ENCODE measurements at regions not wholly inside any gene's neighbourhood (a gene's known extent, or its start where the extent isn't known, plus 50 kb on each side); places are given as distances from the start of the nearest gene placed in this dataset.
"Not testable (repeated sequence)": the region's sequence is repeated elsewhere in the genome, so short reads cannot be mapped to it uniquely, and the experiment has no call there.

GRCh38 chr4:179048839-179049453 lies 1606.7 kb upstream of the AGA start:
- DNase-seq = no peak

- DNase-seq = no peak
Observed at GRCh38 chr4:179051206-179051605, 1609.0 kb upstream of the AGA start.

DNA sequence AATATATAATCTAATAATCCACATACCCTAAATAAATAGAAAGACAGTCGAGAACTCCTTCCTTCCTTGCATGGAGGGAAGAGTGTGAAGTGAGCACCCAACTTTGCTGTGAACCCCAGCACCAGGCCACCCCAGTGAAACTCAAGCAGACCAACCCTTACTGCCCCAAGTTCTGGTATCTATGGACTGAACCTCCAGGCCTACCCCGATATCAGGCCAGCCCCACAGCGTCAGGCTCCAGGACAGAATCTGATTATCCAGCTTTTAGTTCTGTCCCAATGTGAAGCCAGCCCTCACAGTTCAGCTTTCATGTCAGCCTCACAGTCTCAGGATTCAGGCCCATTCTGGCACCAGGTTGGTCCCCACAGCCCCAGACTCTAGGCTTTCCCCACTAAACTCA lies 1617.2 kb upstream of the AGA start:
- no peak for DNase-seq

DNA sequence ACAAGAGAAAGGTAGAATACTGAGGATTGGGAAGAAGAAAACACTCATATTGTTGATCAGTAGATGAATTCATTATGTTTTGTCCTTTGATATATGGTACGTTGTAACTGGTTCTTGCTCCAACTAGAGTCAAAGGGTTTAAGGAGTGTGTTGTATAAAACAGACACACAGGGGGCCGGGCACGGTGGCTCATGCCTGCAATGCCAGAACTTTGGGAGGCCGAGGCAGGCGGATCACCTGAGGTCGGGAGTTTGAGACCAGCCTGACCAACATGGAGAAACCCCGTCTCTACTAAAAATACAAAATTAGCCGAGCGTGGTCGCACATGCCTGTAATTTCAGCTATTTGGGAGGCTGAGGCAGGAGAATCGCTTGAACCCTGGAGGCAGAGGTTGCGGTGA lies 1624.0 kb upstream of the AGA start:
- DNase-seq = not testable (repeated sequence)

- no peak for DNase-seq
Observed at GRCh38 chr4:179071131-179071530, 1628.9 kb upstream of the AGA start.

DNA sequence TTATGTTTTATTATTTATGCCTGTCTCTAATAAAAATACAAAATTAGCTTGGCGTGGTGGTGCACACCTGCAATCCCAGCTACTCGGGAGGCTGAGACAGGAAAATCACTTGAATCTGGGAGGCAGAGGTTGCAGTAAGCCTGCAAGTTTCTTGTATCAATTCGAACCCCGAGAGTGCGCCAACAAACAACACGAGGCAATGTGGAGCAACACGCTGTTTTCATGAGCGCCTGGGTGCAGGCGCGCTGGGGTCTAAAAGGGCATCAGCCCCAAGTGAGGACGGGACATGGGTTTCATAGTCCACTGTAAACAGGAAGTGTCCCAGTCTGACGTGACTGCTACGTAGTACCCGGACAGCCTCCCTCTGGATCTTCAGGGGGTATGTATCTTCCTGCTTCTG lies 1634.6 kb upstream of the AGA start:
- DNase-seq = no peak

GRCh38 chr4:179095585-179096221 lies 1653.5 kb upstream of the AGA start:
- DNase-seq = no peak

- DNase-seq = no peak
Observed at GRCh38 chr4:179097741-179098140, 1655.5 kb upstream of the AGA start.

DNA sequence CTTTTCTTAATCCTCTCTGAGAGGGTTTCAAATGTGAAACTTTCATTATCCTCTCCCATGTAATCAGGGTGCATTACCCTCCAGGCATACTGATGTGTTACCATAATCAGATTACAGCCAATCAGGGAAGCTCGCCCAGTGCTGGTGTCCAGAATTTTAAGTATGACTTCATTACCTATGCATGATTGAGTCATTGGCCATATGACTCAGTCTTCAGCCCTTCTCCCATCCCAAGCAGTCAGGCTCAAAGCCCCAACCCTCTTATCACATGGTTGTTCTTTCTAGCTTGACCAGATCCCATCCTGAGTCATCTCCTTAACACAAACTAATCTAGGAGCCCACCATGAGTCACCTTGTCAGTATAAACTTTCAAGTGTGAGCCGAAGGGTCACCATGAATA lies 1668.1 kb upstream of the AGA start:
- DNase-seq = no peak

DNA sequence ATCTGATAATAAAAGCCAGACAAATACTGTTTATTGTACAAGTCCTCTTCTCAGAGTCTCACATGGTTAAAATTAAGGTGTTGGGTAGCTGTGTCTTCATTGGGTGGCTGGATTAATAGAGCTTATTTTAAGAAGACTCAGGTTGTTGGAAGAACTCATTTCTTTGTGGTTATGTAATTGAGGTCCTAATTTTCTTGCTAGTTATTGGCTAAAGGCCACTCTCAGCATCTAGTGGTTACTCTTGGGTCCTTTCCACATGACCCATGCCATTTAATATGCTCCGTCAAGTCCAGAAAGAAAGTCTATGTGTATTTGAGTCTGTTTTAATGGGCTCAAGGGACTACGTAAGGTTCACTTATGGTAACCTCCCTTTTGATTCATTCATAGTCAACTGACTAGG lies 1668.6 kb upstream of the AGA start:
- no peak for DNase-seq

- no peak for DNase-seq
Observed at GRCh38 chr4:179112441-179113170, 1670.4 kb upstream of the AGA start.

- DNase-seq = no peak
Observed at GRCh38 chr4:179114615-179115014, 1672.4 kb upstream of the AGA start.

GRCh38 chr4:179116011-179116410 lies 1673.8 kb upstream of the AGA start:
- DNase-seq = no peak

DNA sequence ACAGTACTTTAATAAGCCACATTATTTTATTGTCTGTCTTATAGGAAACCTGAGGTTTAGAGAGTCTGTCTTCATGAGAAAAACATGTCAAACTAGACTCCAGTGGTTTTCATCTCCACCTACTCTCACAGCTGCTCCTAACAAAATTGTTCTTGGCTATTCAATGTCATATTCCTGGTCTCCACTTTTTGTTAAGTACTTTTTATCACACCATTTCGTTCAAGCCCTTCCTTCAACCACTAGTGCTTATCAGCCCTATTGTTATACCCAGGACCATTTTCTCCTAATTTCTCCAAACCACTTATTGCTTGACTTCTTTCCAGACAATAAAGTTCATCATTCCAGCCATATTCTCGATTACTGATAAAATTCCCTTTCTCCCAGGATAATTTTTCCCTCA lies 1674.3 kb upstream of the AGA start:
- no peak for DNase-seq

DNA sequence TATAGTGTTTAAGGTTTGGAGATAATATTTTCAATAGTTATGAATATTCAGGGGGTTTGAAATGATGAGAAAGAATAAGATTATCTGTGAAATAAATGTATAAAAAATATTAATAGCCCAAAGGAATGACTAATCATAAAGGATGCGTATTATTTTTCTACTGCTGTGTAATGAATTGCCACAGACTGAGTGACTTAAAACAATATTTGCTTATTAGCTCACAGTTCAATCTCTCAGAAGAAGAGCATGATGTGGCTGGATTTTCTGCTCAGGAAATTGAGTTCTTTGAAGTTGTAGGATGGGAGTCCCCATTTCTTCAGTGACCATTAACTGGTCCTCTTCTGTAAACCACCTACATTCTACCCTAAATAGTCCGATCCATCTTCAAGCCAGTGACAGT lies 1680.8 kb upstream of the AGA start:
- DNase-seq = no peak

DNA sequence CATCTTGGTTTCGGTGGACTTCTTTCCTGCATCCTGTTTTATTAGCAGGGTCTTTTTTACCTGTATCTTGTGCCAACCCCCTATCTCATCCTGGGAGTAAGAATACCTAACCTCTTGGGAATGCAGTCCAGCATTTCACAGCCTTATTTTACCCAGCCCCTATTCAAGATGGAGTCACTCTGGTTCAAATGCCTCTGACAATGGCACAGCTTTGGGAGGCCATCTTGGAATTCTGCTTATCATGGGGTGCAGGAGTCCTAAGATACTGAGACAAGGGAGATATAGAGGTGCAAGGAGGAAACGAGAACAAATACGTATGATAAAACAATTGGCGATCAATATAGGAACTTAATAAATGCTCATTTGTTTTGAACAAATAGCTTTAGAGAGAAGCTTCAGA lies 1682.2 kb upstream of the AGA start:
- DNase-seq = no peak

DNA sequence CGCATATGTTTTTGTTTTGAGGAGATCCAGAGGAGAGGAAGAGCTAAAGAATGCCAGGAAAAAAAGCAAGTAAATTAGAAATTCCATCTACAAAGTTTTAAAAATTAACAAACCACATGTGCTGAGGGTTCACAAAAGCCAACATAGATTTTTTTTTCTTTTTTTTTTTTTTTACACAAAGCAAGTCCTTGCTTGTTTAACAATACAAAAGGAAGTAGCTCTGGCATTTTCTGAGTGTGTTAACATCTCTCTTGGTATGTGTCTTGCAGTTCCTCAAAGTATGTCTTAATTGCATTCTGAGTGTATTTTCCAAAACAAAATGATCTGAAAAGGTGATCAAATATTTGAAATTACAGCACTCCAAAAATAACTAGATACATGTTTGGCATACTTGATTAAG lies 1682.7 kb upstream of the AGA start:
- DNase-seq = no peak

GRCh38 chr4:179125870-179126269 lies 1683.6 kb upstream of the AGA start:
- no peak for DNase-seq

GRCh38 chr4:179128299-179128698 lies 1686.1 kb upstream of the AGA start:
- no peak for DNase-seq

GRCh38 chr4:179130122-179130714 lies 1688.0 kb upstream of the AGA start:
- no peak for DNase-seq

- DNase-seq = no peak
Observed at GRCh38 chr4:179145746-179146525, 1703.7 kb upstream of the AGA start.

GRCh38 chr4:179151770-179152169 lies 1709.5 kb upstream of the AGA start:
- DNase-seq = no peak

DNA sequence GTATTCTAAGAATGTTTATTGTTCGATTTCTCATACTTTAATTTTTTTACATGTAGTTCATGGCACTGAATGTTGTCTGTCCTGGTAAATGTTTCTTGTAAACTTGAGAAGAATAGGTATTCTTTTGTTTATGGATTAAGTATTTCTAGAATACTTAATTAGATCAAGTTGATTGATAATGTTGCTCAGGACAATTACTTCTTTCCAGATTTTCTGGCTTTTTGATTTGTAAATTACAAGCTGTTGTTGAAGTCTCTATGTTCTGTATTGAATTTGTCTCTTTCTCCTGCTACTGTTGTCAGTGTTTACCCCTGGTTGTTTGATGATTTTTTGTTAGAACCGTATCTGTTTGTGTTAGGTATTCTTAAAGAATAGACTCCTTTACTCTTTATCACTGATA lies 1720.9 kb upstream of the AGA start:
- DNase-seq = no peak

Measured in activated naive CD4-positive, alpha-beta T cell (primary cell).